Hepatocyte (in vitro differentiated cells): ENCODE measurements at regions not wholly inside any gene's neighbourhood (a gene's known extent, or its start where the extent isn't known, plus 50 kb on each side); places are given as distances from the start of the nearest gene placed in this dataset.

Experiments
- EZH2 ChIP-seq: fragments of 200-600 bp; sonication (generic); IDR thresholded peaks from 2 replicates; pipeline ENCODE4 v1.6.1; 2016; ENCODE audit warnings: antibody characterized with exemption, mild to moderate bottlenecking, borderline replicate concordance
- EZH2phosphoT487 ChIP-seq: fragments of 200-600 bp; sonication (generic); IDR thresholded peaks from one replicate; pipeline ENCODE4 v1.6.1; 2018; ENCODE audit warnings: antibody characterized with exemption, mild to moderate bottlenecking, low read depth, moderate library complexity; ENCODE audit not compliant: unreplicated experiment, severe bottlenecking
- TF ChIP-seq, protein P1 (sequence below): fragments of 200-600 bp; sonication (generic); IDR thresholded peaks from 2 replicates; pipeline ENCODE4 v1.5.1; 2016; ENCODE audit warnings: antibody characterized with exemption, mild to moderate bottlenecking; ENCODE audit not compliant: poor library complexity

DNA sequence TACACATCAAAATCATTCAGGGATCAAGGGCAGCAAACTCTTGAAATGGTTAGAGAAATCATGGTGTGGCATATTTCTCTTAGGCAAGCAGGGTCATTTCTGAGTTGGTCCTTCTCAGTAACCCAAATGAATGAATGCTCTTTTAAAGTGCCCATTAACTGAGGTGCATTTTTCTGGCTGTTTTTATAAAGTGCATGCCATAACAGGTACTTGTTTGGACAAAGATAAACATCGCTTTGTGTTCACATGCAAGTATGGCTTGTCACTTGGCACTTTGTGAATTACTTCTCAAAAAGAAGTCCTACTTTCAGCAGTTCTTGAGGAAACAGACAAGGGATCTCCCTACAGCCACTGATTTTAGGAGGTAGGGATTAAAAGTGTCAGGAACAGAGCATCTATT lies 64.8 kb upstream of the IFNE start:
- TF ChIP-seq, protein P1, sequence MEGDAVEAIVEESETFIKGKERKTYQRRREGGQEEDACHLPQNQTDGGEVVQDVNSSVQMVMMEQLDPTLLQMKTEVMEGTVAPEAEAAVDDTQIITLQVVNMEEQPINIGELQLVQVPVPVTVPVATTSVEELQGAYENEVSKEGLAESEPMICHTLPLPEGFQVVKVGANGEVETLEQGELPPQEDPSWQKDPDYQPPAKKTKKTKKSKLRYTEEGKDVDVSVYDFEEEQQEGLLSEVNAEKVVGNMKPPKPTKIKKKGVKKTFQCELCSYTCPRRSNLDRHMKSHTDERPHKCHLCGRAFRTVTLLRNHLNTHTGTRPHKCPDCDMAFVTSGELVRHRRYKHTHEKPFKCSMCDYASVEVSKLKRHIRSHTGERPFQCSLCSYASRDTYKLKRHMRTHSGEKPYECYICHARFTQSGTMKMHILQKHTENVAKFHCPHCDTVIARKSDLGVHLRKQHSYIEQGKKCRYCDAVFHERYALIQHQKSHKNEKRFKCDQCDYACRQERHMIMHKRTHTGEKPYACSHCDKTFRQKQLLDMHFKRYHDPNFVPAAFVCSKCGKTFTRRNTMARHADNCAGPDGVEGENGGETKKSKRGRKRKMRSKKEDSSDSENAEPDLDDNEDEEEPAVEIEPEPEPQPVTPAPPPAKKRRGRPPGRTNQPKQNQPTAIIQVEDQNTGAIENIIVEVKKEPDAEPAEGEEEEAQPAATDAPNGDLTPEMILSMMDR, result no peak
- TF ChIP-seq EZH2phosphoT487 (no peak), EZH2 (no peak)
